Neural cell (in vitro differentiated cells): ENCODE measurements at regions not wholly inside any gene's neighbourhood (a gene's known extent, or its start where the extent isn't known, plus 50 kb on each side); places are given as distances from the start of the nearest gene placed in this dataset.

Source experiments
- H2AFZ ChIP-seq: fragments of 200-600, 300-800 bp; sonication (generic), shearing (Covaris generic); 2 replicates; pipeline ENCODE4 v1.6.0; 2014; ENCODE audit warnings: low read depth, mild to moderate bottlenecking, antibody characterized with exemption, low read length, moderate library complexity
- H3F3A ChIP-seq: fragments of 200-600 bp; shearing (Covaris generic); 2 replicates; pipeline ENCODE4 v1.6.1; 2016; ENCODE audit warnings: mild to moderate bottlenecking, moderate library complexity, mixed read lengths, antibody characterized with exemption, low read length; ENCODE audit not compliant: insufficient read depth, poor library complexity, severe bottlenecking
- H3K27ac ChIP-seq: fragments of 200-600, 300-800 bp; sonication (generic), shearing (Covaris generic); 2 replicates; pipeline ENCODE4 v1.5.1; 2014; ENCODE audit warnings: mild to moderate bottlenecking, low read length, moderate library complexity
- H3K27me3 ChIP-seq: fragments of 300-800, 200-600 bp; sonication (generic), shearing (Covaris generic); 2 replicates; pipeline ENCODE4 v1.6.0; 2014; ENCODE audit warnings: mild to moderate bottlenecking, low read depth, low read length, moderate library complexity; ENCODE audit not compliant: insufficient read depth
- H3K36me3 ChIP-seq: fragments of 300-800, 200-600 bp; sonication (generic), shearing (Covaris generic); 2 replicates; pipeline ENCODE4 v1.5.1; 2014; ENCODE audit warnings: mild to moderate bottlenecking, antibody characterized with exemption, low read length, moderate library complexity; ENCODE audit not compliant: insufficient read depth
- H3K4me2 ChIP-seq: fragments of 300-800, 200-600 bp; sonication (generic), shearing (Covaris generic); 2 replicates; pipeline ENCODE4 v1.6.0; 2014; ENCODE audit warnings: mild to moderate bottlenecking, low read length
- H3K4me3 ChIP-seq: fragments of 300-800, 200-600 bp; sonication (generic), shearing (Covaris generic); 2 replicates; pipeline ENCODE4 v1.5.1; 2014; ENCODE audit warnings: mild to moderate bottlenecking, low read length, moderate library complexity
- H3K79me2 ChIP-seq: fragments of 200-600 bp; shearing (Covaris generic); replicated peaks from 2 replicates; pipeline ENCODE4 v1.6.0; 2014; ENCODE audit warnings: mild to moderate bottlenecking, low read length, moderate library complexity; ENCODE audit not compliant: insufficient read depth
- H3K9ac ChIP-seq: fragments of 300-800, 200-600 bp; sonication (generic), shearing (Covaris generic); 2 replicates; pipeline ENCODE4 v1.6.1; 2016; ENCODE audit warnings: mild to moderate bottlenecking, low read length, mixed read lengths
- H3K9me2 ChIP-seq: fragments of 200-600 bp; shearing (Covaris generic); 2 replicates; pipeline ENCODE4 v1.6.1; 2016; ENCODE audit warnings: mild to moderate bottlenecking, low read length, mixed read lengths; ENCODE audit not compliant: insufficient read depth
- H3K9me3 ChIP-seq: fragments of 200-600, 300-800 bp; sonication (generic), shearing (Covaris generic); 2 replicates; pipeline ENCODE4 v1.6.1; 2016; ENCODE audit warnings: mild to moderate bottlenecking, mixed run types, low read length, moderate library complexity, mixed read lengths
- H4K20me1 ChIP-seq: fragments of 200-600 bp; shearing (Covaris generic); 2 replicates; pipeline ENCODE4 v1.6.1; 2016; ENCODE audit warnings: mild to moderate bottlenecking, mixed run types; ENCODE audit not compliant: insufficient read depth
- CTCF ChIP-seq: fragments of 450-650 bp; IDR thresholded peaks from 2 replicates; pipeline ENCODE4 v1.5.1; 2014; ENCODE audit warnings: antibody characterized with exemption, mild to moderate bottlenecking, moderate library complexity; ENCODE audit not compliant: poor library complexity, severe bottlenecking
- EP300 ChIP-seq: fragments of 450-650 bp; conservative IDR thresholded peaks from 2 replicates; pipeline ENCODE4 v1.6.1; 2014; ENCODE audit warnings: antibody characterized with exemption, mild to moderate bottlenecking, moderate library complexity; ENCODE audit not compliant: poor library complexity, severe bottlenecking
- EZH2 ChIP-seq: fragments of 200-600, 300-800 bp; shearing (Covaris generic), sonication (generic); IDR thresholded peaks from 2 replicates; pipeline ENCODE4 v1.6.1; 2014; ENCODE audit warnings: antibody characterized with exemption, low read length, borderline replicate concordance, mild to moderate bottlenecking; ENCODE audit not compliant: insufficient read depth, poor library complexity, severe bottlenecking
- MXI1 ChIP-seq: fragments of 450-650 bp; conservative IDR thresholded peaks from 2 replicates; pipeline ENCODE4 v1.6.1; 2014; ENCODE audit warnings: antibody characterized with exemption, mild to moderate bottlenecking; ENCODE audit not compliant: poor library complexity, severe bottlenecking
- POLR2AphosphoS5 ChIP-seq: IDR thresholded peaks from 2 replicates; pipeline ENCODE4 v1.6.1; 2012
- RAD21 ChIP-seq: fragments of 450-650 bp; conservative IDR thresholded peaks from 2 replicates; pipeline ENCODE4 v1.6.1; 2014; ENCODE audit warnings: antibody characterized with exemption, mild to moderate bottlenecking, moderate library complexity
- REST ChIP-seq: IDR thresholded peaks from 2 replicates; pipeline ENCODE4 v1.6.1; 2012; ENCODE audit warnings: borderline replicate concordance
- SMC3 ChIP-seq: fragments of 450-650 bp; conservative IDR thresholded peaks from 2 replicates; pipeline ENCODE4 v1.6.1; 2014; ENCODE audit warnings: antibody characterized with exemption, mild to moderate bottlenecking, moderate library complexity; ENCODE audit not compliant: poor library complexity
- TAF1 ChIP-seq: IDR thresholded peaks from 2 replicates; pipeline ENCODE4 v1.6.1; 2012; ENCODE audit warnings: low read depth

- Histone ChIP-seq H2AFZ (no peak overlapping the region), H3K27ac (no peak overlapping the region), H3K9me3 (no peaks in the 10 kb centered on the region), H4K20me1 (no peaks in the 10 kb centered on the region), H3F3A (no peaks in the 10 kb centered on the region), H3K9ac (no peak overlapping the region), H3K4me3 (no peak overlapping the region), H3K36me3 (no peaks in the 10 kb centered on the region), H3K27me3 (no peaks in the 10 kb centered on the region), H3K9me2 (no peaks in the 10 kb centered on the region), H3K79me2 (no peaks in the 10 kb centered on the region), H3K4me2 (no peak overlapping the region)
- no peak for TF ChIP-seq SMC3
- no peak for TF ChIP-seq MXI1
- no peak for TF ChIP-seq EZH2
- no peak for TF ChIP-seq EP300
- no peak for TF ChIP-seq POLR2AphosphoS5
- TF ChIP-seq TAF1: no peak
- TF ChIP-seq RAD21: no peak
- TF ChIP-seq REST: no peak
- no peak for TF ChIP-seq CTCF
Measured at GRCh38 chr4:188872809-188873208, 733.6 kb downstream of the TRIML1 start.

GRCh38 chr4:188876881-188877280 lies 737.6 kb downstream of the TRIML1 start:
- Histone ChIP-seq H3K9me3 (no peaks in the 10 kb centered on the region), H3F3A (no peaks in the 10 kb centered on the region), H3K27ac (no peak overlapping the region), H3K9me2 (no peaks in the 10 kb centered on the region), H3K9ac (no peak overlapping the region), H3K4me3 (no peak overlapping the region), H3K36me3 (no peaks in the 10 kb centered on the region), H3K4me2 (no peak overlapping the region), H2AFZ (no peak overlapping the region), H3K27me3 (no peaks in the 10 kb centered on the region), H3K79me2 (no peaks in the 10 kb centered on the region), H4K20me1 (no peaks in the 10 kb centered on the region)
- TF ChIP-seq REST: no peak
- TF ChIP-seq RAD21: no peak
- TF ChIP-seq EP300: no peak
- TF ChIP-seq EZH2: no peak
- no peak for TF ChIP-seq TAF1
- TF ChIP-seq POLR2AphosphoS5: no peak
- no peak for TF ChIP-seq SMC3
- no peak for TF ChIP-seq MXI1
- no peak for TF ChIP-seq CTCF
